ENCODE measurements at regions not wholly inside any gene's neighbourhood (a gene's known extent, or its start where the extent isn't known, plus 50 kb on each side); places are given as distances from the start of the nearest gene placed in this dataset.
A peak's percentile ranks its signal among the peaks of the same experiment; 100 is the strongest.

DNA sequence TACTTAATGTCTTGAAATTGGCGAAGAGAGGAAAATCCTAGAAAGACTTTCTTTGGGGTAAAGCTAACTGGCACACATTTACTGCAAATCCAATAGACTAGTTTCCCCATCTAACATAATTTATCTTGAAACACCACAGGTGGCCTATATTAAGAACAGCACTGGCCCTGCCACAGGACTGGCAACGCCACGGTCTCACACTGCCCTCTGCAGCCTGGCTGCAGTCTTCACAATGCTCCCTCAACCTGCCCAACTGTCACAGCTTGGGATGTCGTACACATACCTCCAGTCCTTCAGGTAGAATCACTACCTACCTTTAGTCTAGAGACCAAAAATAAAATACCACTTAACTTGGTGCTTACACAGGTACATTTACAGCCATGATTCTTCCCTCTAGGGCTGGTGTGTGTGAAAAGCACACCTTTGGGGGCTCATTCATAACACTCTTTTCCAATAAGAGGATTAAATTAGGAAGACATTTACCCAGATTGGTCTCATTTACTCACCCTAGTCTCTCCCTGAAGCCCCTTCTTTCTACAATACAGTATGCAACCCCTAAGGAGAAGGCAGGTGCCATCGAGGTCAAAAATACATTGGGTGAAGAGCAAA, 222.2 kb downstream of the C1D start:
- peak; percentile 55 to 89 for DNase-seq

DNA sequence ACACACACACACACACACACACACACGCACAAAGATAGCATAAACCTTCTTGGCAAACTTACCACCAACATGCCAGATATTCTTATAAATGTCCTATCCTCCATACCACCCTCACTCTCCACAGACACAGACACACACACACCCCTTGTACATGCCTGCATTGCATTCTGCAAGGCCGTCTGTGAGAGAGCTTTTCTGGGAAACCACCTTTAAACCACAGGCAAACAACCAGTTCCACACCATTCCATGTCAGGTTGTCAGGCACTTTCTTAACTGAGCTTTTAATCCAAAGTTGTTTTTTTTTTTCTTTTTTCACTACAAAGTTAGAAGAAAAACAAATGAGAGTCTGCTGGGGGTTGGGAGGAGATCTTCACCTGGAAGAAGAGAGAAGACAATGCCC, 221.1 kb downstream of the C1D start:
- DNase-seq: no peak

DNA sequence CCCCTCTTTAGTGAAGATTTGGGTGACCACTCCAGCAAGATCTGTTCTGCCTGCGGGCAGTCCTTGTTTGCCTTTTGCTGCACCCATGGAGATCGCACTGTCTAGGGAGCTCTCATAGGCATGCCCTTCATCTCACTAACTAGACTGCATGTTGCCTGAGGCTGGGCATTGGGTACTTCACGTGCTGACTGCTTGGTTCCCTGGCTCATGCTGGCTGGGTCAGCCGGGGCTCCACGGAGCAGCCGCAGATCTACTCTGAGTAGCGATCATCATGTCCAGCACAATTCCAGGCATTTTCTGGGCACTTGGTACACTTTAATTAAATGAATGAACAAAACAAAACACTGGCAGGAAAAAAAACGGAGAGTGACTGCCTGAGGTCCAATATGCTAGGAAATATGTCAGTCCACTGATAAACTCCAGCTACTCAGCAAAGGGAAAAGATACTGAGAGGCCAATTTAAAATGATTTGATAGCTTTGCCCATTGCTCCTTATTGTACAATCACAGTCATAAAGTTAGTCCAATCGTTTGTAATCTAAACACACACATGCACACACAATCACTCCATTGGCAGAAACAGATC, 220.3 kb downstream of the C1D start:
- no peak for DNase-seq

DNA sequence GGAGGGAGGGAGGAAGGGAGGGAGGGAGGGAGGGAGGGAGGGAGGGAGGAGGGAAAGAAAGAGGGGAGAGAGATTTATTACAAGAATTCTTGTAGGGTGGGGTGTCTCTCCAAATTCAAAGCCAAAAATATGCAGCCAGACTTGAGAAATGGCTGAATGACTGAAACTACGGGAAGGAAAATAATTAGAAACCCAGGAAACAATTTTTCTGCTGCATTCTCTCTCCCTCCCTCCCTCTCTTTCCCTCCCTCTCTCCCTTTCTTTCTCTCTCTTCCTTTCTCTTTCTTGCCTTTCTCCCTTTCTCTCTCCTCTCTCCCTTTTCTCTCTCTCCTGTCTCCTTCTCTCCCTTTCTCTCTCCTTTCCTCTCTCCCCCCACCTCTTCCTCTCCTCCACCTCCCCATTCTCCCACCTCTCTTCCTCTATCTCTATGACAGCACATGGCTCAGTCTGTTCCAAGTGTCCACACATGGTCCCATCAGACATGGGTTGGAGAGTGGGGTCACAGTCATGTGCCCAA, 218.7 kb downstream of the C1D start:
- DNase-seq: no peak

DNA sequence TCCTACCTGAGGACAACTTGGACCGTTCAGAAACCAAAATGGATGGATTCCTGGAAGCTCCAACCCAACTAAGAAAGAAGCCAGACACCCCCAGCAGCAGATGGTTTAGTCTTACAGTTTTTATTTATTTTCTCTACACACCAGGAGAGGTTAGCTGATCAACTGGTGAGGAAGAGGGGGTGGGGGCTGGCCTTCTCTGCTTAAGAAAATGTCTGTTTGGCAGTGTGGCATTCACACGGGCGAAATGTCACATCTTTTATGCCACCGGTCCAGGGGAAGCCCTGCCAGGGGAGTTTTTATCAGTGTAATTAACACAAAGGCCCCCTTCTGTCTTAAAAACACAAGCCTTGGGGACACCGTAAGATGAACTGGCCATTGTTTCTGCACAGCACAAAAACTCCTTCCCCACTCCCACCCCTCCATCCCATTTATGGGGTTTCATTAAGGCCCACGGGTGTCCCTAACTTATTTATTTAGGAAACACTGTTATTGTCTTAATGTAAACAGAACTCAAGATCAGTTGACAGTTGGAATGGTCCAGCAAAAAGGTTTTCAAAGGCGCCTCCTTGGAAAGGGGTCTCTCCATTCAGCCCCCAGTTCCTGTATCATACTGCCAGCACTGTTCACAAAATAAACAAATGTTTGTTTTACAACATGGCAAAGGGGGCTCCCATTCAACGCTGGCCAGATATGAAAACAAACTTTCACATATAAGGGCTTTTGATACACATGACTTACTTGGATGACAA, 217.0 kb downstream of the C1D start:
- peak in 1 of 2 experiments; percentile 30 for DNase-seq

DNA sequence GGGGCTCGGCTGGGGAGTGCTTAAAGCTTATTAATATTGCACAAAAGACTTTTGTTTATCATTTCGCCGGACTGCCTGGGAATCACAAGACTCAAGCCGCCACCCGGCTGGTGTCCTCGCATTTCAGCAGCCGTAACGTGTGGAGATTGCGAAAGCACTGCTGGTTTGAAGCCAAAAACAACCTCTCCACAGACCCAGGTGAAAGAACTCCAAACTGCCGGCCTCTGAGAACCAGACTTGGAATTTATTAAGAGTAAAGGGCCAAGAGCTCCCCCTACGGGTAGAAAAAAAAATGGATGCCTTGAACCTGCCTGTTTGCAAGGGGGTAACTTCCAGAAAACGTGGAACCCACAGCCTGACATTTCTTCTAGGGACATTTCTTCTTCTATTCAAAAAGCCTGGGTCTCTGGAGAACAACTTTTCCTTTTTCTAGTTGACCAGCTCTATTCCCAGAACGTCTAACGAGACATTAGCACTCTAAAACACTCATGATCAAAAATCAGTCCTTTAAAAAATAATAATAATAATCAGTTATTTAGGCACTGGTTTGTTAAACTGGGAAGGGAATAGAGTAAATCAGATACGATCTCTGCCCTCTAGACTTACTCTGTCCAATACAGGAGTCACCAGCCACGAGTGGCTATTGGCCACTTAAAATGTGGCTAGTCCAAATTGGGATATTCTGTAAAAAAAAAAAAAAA, 216.3 kb downstream of the C1D start:
- DNase-seq: peak; percentile 90 to 95

DNA sequence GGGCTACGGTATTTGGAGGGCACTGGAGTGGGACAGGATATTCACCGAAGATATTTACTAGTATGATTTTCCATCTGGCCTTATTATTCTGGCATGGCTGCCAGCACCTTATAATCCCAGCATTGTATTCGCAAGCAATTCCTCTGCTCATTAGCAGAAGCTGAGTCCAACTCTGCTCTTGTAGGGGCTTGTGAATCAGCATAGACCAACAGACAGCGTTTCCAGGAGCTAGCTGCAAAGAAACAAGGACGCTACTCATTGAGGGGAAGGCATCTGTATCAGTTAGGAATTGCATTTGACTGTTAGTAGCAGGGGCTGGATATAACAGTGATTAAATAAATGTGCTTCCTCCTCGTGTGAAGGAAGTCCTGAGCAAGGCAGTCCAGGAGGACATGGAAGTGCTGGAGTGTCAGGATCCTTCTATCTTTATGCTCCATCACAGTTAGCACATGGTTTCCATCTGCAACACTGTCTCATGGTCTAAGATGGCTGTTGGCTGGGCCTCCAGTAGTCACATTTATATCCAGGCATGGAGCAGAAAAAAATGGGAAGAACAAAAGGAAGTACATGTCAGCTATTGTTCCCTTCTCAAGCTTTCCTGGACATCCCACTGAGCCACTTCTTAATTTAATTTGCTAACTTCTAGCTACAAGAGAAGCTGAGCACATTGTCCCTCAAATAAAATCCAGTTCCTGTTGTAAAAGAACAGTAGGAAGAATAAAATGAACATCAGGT, 214.1 kb downstream of the C1D start:
- DNase-seq: no peak

DNA sequence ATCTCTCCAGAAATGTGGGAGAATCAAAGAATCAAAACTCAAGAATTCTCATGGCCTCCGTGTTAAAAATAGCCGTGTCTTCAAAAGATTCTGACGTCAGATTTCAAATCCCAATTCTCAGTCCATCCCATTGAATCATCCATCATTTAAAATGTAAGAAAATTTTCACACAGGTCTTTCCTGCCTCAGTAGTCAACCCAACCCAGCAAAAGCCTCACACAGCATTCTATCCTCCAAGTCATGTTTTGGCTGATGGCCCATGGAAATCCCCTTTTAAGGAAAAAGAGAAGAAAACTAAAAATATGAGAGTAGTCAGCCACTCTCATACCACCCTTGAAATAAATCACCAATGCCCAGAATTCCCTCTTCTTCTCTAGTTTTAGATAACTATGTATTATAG, 211.8 kb downstream of the C1D start:
- DNase-seq: no peak

DNA sequence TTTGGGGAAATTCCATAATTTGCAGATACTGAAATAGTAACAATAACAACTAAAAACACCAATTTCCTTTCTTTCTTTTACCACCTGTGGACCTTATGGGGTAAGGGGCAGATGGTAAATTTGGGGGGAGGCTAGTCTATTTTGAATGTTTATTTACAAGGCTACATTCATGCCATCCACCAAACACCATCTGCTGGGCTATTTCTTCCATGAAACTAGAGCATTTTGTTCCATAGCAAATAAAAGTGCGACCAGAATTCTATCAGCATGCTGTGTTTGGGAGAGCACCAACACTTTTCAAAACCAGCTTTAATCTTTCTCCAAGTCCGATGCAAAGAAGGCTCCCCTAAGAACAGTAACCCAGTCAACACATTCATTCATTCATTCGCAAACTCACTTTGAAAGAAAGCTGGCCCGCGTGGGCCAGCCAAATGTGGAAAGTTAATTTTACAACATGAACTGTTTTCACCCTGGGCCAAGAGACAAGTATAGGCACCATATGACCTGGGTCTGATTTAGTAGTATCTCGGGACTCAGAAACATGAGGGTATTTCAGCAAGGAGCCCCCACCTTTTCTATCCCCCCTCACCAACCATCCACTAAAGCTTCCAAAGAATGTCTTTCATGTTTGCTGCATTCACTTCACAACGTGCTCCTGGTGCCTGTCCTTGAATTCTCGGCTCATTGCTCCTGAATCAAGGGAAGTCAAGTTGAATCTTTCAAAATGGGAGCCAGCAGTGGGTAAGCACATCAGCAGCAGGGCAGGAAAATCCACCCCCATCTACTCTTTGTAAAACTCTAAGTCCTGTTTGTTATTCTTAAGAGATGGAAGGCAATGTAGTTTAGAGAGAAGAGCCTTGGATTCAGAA, 210.6 kb downstream of the C1D start:
- no peak for DNase-seq

DNA sequence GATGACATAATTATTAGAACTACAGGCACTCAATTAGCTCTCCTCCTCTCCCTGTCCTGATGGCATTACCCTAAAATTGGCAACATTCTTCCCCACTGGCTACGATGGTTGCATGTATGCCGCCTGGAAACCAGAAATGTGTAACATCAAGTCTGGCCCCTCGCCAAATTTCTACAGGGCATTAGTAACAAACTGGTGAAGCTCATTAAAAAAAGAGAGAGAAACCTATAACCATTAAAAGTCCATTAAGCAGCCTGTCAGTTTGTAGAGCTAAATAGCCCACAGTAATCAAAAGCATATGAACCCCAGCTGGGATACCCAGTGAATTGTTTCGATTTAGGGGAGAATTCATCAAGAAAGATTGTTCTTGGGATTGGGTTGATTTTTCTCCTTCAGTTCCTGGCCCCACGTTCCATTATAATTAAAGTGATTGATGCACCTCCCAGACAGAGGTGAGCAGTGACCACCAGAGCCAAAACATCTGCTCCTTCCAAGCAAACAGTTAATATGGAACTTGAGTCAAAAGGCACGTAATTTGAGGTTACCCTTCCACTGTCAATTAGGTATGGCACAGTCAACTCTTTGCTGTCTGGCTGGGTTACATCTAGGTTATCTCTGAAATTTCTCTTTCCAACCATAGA, 208.6 kb downstream of the C1D start:
- no peak for DNase-seq

DNA sequence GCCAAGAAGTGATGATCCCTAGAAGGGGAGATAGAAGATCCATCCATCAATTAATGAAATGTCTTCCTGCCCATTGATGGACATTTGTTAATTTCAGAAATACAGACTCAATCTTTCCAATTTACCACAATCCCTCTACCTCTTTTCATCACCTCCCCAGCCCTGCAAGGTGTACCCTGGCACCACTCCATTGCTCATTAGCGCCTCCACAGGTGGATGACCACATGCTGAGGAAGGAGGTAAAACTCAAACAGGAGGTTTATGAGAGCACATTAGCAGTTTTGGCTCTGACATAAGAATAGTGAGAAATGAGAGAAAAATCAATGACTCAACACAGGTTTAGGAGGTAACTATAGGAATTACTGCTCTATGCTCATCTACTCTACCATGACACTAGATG, 208.0 kb downstream of the C1D start:
- no peak for DNase-seq

DNA sequence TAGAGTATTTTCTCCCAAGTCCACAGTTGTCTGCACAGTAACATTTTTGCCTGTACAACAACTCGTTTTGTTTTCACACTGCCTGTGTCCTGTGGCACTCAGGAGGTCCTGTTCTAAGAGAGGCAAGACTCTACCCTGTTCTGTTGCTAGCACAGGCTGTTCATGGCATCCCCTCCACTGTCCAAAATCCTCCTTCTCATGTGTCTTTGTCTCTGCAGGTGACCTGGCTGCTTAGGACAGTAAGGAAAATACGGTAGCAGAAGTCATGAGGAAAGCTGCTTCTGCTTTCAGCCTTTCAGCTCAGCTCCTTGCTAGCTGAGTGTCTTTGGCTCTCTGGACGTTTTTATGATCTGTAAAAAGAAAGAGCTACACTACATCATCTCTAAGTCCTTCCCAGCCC, 205.9 kb downstream of the C1D start:
- DNase-seq: no peak

DNA sequence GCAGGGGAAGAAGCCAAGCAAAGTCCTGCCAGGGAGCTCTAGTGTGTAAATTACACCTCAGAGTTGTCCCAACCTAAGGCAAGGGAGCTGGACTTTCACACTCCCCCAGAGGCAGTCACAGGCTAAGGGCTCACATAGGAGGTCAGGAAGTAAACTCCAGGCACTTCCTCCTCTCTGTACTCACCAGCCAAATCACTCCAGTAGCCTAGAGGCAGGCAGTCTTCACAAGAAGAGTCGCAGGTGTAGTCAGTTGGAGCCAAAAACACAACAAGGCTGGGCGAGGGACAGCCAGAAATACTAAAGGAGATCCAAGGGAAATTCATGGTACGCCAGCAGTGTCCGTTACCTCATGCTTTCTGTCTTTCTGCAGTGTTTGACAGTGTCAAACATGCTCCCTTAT, 205.0 kb downstream of the C1D start:
- no peak for DNase-seq

DNA sequence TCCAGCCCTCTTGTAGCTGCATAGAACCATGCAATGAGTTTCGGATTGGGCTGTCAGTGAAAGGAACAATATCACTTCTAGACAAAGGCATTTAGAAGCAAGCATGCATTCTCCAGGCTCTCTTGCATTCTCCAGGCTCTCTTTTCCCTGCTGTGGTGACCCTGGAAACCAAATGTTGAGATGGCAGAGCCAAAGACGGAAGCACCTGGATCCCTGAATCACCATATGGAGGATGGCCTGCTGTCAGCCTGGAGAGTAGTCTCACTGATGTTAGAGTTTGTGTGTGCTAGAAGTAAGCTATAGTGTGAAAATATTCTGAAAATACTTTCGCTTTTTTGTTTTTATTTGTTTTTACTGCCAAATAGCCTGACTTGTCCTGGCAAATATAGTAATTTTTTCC, 203.9 kb downstream of the C1D start:
- DNase-seq: no peak

DNA sequence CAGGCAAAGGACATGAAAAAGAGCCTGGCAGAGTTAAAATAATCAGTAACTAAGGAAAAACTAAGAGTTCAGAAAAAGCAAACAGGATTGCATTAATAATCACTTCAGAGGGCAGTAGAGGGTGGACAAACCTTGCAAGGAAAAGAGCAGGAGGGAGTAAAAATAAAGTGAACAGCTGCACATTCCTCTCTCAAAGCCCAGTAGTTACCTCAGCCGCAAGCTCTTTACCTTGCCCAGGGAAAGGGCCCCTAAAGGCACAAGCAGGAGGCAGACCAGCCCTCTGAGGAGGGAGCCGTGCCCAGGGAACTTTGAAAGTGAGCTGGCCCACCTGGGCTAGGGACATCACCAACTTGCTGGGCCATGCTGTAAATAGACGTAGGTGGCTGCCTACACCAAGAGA, 196.9 kb downstream of the C1D start:
- no peak for DNase-seq

DNA sequence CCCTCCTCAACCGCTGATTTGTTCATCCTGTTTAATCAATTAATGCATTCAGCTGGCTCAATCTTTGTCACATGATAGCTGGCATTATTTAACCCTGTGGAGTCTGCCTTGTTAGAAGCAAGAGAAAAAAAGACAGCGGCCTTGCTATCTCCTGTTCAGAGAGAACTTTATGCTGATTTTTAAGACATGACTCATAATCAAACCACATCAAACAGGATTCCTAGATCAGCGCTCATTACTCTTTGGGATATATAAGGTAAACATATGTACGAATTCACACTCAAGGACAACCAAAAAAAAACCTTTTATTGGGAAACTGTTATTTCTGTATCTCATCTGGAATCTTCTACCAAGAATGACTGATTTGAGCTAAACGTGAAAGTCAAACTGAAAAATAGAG, 195.1 kb downstream of the C1D start:
- no peak for DNase-seq

DNA sequence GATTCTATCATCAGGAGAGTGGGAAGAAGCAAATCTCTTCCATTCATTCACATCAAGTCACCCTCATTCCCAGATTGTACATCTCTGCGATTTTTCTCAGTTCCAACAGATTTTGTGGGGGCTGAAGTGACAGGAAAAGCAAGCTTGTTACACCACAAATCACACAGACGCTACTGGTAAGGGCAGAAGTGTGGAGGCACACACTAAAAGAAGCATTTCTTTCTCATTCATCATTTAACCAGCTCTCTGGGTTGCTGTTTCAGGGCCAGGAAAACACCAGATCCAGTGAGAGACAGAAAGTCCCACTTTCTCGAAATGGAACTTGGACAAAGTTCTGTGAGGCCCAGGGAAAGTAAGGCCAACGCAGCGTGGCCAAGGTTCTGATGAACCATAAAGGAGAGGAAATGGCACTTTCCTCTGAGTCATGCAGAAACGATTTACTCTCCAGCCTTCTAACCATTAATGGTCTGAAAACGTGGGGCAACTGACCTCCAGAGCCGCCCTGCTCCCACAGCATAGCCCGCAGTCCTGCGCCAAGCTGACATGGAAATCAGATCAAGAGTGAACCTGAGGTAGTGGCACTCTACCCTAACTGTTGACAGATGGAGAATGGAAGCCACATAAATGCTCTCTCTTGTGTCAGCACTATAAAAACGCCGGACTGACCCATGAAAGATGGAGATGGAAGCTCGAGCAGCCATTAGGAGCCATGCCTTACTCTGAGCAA, 191.0 kb downstream of the C1D start:
- DNase-seq: no peak

DNA sequence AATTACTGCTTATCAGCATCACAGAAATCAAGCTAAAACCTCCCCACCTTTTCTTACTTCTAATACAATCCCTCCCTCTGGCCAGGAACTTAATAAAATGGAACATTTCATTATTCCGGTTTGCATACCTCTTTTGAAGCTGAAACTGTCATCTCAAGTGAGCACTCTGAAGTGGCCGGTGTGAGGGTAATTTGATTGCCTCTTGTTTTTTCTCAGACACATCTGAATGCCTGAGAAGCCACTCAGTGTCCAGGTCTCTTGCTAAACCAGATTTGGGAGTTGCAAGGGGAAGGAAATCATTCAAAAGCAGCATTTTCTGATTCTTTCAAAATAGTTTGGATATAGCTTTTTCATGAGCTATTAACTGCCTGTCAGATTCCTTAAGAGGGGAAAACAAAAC, 190.3 kb downstream of the C1D start:
- no peak for DNase-seq

DNA sequence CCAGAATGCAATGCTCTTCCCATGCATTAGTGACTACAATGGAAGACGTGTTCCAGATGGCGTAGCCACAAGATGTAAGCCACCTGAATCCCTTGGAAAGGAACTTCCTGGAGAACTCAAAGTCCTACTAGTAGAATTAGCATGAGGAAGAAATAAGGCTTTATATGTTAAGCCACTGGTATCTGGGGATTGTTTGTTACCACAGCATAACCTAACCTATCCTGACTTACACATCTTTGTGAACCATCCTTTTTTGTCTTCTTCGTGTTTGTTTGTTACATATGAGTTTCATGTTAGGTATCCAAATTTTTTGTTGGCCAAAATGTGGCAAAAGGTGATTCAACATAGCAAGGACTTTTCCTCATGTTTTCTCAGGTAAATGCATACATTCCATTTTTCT, 188.9 kb downstream of the C1D start:
- DNase-seq: no peak

DNA sequence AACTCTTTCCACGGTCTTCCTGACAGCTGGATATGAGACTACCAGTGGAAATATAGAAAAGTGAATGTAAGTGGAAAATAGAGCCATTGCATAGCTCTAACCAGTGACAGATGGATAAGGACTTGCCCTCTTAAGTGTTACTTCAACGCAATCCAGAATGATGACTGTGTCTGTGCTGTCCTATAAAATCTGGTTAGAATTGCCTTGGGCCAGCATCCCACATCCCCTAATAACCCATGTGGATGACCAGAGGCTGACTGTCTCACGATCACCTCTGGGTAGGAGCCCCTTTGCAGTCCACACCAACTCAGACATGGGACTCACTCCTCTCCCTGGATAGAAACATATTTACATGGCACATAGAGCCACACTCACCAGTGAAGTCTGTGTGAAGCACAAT, 186.6 kb downstream of the C1D start:
- no peak for DNase-seq

DNA sequence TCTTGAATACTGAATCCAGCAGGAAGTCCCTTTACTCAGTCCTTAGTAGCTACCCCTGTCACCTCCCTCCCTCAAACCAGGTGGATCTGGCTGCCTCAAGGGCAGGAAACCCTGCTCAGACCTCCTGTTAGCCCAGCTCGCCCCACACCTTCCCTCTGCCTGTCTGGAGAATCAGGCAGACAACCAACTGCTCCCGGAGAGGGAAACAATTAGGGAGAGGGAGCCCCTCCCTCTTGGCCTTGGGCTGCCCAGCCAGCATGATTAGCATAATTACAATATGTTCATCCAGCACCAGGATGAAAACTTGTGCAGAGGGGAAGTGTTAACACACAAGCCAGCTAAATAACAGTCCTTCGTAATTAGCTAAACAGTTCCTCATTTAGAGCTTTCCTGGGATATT, 185.5 kb downstream of the C1D start:
- peak in 1 of 2 experiments; percentile 51 for DNase-seq

Data from NCI-H526 (cell line).